Gastroesophageal sphincter (tissue), 3 donors: ENCODE measurements at regions not wholly inside any gene's neighbourhood (a gene's known extent, or its start where the extent isn't known, plus 50 kb on each side); places are given as distances from the start of the nearest gene placed in this dataset.

Experiments
- EP300 ChIP-seq: sonication (generic); formaldehyde crosslinking; IDR thresholded peaks from one replicate; pipeline ENCODE4 v1.6.1; 2017; ENCODE audit warnings: antibody characterized with exemption, mild to moderate bottlenecking
- POLR2A ChIP-seq, 2 donors: fragments of 450-650 bp; IDR thresholded peaks; one replicate each; pipeline ENCODE4 v1.6.1; 2017; ENCODE audit warnings: antibody characterized with exemption in 2 of 2, mild to moderate bottlenecking in 2 of 2, moderate library complexity in 1 of 2
- TF ChIP-seq, protein P1 (sequence below), 4 experiments: fragments of 200-600 bp in 2 of 4; fragments of 450-650 bp in 2 of 4; sonication (generic) in 1 of 4; IDR thresholded peaks; one replicate each; pipeline ENCODE4 v1.5.1; 2017 to 2019; ENCODE audit warnings: antibody characterized with exemption in 4 of 4, mild to moderate bottlenecking in 2 of 4, moderate library complexity in 2 of 4

DNA sequence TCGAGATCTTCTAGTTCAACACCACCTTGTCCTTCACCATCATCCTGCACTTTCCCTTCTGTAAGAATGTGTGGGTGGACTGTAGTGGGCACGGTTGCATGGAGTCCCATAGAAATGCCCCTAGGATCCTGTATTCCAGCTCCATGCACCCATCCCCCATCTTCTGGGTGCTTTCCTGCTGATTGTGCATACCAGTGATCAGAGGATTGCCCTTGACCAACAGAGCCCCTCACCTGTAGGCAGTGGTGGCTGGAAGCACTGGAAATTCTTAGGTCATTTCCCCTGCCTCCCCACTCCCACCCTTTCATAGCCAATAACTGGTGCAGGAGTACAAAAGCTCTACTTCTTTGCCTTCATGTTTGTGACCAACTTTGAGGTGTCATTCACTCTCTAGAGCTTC, 213.4 kb upstream of the ARSJ start:
- TF ChIP-seq POLR2A (IDR thresholded peaks at IDR 0.05) (no peak), EP300 (no peak)
- TF ChIP-seq, protein P1, sequence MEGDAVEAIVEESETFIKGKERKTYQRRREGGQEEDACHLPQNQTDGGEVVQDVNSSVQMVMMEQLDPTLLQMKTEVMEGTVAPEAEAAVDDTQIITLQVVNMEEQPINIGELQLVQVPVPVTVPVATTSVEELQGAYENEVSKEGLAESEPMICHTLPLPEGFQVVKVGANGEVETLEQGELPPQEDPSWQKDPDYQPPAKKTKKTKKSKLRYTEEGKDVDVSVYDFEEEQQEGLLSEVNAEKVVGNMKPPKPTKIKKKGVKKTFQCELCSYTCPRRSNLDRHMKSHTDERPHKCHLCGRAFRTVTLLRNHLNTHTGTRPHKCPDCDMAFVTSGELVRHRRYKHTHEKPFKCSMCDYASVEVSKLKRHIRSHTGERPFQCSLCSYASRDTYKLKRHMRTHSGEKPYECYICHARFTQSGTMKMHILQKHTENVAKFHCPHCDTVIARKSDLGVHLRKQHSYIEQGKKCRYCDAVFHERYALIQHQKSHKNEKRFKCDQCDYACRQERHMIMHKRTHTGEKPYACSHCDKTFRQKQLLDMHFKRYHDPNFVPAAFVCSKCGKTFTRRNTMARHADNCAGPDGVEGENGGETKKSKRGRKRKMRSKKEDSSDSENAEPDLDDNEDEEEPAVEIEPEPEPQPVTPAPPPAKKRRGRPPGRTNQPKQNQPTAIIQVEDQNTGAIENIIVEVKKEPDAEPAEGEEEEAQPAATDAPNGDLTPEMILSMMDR (IDR thresholded peaks at IDR 0.05) = no peak
